ENCODE measurements at regions not wholly inside any gene's neighbourhood (a gene's known extent, or its start where the extent isn't known, plus 50 kb on each side); places are given as distances from the start of the nearest gene placed in this dataset.
"Not testable (repeated sequence)": the region's sequence is repeated elsewhere in the genome, so short reads cannot be mapped to it uniquely, and the experiment has no call there.

- H3K27ac Mint-ChIP-seq, result no peak overlapping the region
- DNase-seq (no peak), ATAC-seq (ENCODE audit: low read depth in 2 of 2) (no peak)
- peaks cover 0 to 5% (median 2%) of the 10 kb centered on the region in 7 donors for H3K9me3 Mint-ChIP-seq
- H3K36me3 Mint-ChIP-seq, result no peaks in the 10 kb centered on the region
- no peak overlapping the region for H3K4me3 Mint-ChIP-seq
- no peaks in the 10 kb centered on the region for H3K27me3 Mint-ChIP-seq
- H3K4me1 Mint-ChIP-seq, result no peaks in the 10 kb centered on the region
These were observed 377.1 kb downstream of the CDH19 start for GRCh38 chr18:66226782-66227181.

- DNase-seq; H3K4me3 Mint-ChIP-seq; H3K27ac Mint-ChIP-seq; ATAC-seq (ENCODE audit: low read depth in 2 of 2); H3K36me3 Mint-ChIP-seq; H3K9me3 Mint-ChIP-seq; H3K27me3 Mint-ChIP-seq; H3K4me1 Mint-ChIP-seq: not testable (repeated sequence)
These were observed 380.6 kb downstream of the CDH19 start for GRCh38 chr18:66223317-66223716.

DNA sequence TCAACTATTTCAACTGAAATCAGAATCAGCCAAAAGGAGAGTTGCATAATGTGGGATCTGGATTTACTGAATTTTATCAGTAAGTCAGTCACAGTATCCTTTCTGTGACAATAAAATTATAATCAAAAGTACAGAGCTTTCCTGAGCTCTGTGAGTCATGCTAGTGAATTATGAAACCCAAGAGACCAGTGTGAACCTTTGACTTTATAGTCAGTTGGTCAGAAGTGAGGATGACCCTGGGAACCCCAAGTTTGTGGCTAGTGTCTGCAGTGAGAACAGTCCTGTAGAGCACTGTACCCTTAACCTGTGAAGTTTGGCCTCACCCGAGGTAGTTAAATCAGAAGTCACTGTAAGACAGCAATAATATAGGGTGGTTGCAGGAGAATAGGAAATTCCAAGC lies 381.7 kb downstream of the CDH19 start:
- no peak for DNase-seq
- no peak overlapping the region for H3K4me3 Mint-ChIP-seq
- H3K4me1 Mint-ChIP-seq, result no peaks in the 10 kb centered on the region
- ATAC-seq (ENCODE audit: low read depth in 2 of 2), result no peak
- H3K27me3 Mint-ChIP-seq, result no peaks in the 10 kb centered on the region
- H3K36me3 Mint-ChIP-seq, result no peaks in the 10 kb centered on the region
- H3K9me3 Mint-ChIP-seq, result peaks cover 0 to 3% (median 0%) of the 10 kb centered on the region in 7 donors
- no peak overlapping the region for H3K27ac Mint-ChIP-seq

DNA sequence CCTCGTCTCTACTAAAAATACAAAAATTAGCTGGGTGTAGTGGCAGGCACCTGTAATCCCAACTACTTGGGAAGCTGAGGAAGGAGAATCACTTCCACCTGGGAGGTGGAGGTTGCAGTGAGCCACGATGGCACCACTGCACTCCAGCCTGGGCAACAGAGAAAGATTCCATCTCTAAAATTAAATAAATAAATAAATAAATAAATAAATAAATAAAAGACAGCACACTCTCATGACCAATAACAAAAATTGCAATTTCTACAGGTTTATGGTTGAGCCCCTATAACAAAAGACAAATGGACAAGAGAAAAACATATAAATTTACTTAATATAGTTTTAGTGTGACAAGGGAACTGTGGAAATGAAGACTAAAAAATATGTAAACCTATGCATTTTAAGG lies 384.1 kb downstream of the CDH19 start:
- peaks cover 0 to 3% (median 0%) of the 10 kb centered on the region in 7 donors for H3K9me3 Mint-ChIP-seq
- H3K36me3 Mint-ChIP-seq, result no peaks in the 10 kb centered on the region
- DNase-seq (no peak), ATAC-seq (ENCODE audit: low read depth in 2 of 2) (no peak)
- peak overlapping the region in 1 of 8 donors; percentile 9 for H3K4me3 Mint-ChIP-seq
- no peak overlapping the region for H3K27ac Mint-ChIP-seq
- no peaks in the 10 kb centered on the region for H3K4me1 Mint-ChIP-seq
- H3K27me3 Mint-ChIP-seq, result no peaks in the 10 kb centered on the region

GRCh38 chr18:66211749-66212148 lies 392.1 kb downstream of the CDH19 start:
- Mint-ChIP-seq H3K9me3 (no peaks in the 10 kb centered on the region), H3K4me1 (no peaks in the 10 kb centered on the region), H3K4me3 (no peak overlapping the region), H3K27ac (no peak overlapping the region), H3K27me3 (no peaks in the 10 kb centered on the region), H3K36me3 (no peaks in the 10 kb centered on the region)
- DNase-seq (no peak), ATAC-seq (ENCODE audit: low read depth in 2 of 2) (no peak)

DNA sequence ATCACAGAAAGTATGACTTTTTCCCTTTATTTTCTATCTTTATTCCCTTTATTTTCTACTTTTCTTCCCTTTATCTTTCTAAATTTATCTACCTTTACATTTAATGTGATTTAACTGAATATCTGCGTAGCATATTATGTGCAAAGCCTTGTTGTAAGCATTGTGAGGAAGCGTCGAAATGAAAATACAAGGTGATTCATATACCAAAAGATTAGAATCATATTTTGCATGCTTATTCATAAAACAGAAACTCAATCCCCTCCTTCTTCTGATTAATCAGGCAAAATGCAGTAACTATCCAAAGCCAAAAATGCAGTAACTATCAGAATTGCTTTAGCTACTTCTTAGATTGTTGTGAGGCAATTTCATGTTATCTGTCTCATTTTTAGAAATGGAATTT lies 393.0 kb downstream of the CDH19 start:
- no peaks in the 10 kb centered on the region for H3K4me1 Mint-ChIP-seq
- no peak overlapping the region for H3K4me3 Mint-ChIP-seq
- no peak overlapping the region for H3K27ac Mint-ChIP-seq
- no peak for ATAC-seq (ENCODE audit: low read depth in 2 of 2)
- no peak for DNase-seq
- H3K9me3 Mint-ChIP-seq, result no peaks in the 10 kb centered on the region
- no peaks in the 10 kb centered on the region for H3K27me3 Mint-ChIP-seq
- H3K36me3 Mint-ChIP-seq, result no peaks in the 10 kb centered on the region

DNA sequence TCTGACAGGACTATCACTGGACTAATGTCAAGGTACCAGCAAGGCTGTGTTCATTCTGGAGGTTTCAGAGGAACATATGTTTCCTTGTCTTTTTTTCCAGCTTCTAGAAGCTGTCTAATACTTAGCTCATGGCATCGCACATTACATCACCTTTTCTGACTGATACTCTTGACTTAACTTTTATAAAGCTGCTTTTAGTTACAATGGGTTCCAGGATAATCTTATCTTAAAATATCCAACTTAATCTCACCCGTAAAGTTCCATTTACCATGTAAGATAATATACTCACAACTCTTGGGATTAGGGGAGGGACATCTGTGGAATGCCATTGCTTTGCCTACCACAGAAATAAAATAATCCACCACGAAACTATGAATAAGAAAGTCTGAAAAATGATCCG lies 394.2 kb downstream of the CDH19 start:
- Mint-ChIP-seq H3K4me3 (no peak overlapping the region), H3K27ac (no peak overlapping the region), H3K27me3 (no peaks in the 10 kb centered on the region), H3K36me3 (no peaks in the 10 kb centered on the region), H3K9me3 (no peaks in the 10 kb centered on the region), H3K4me1 (no peaks in the 10 kb centered on the region)
- DNase-seq (no peak), ATAC-seq (ENCODE audit: low read depth in 2 of 2) (no peak)

GRCh38 chr18:66196805-66197204 lies 407.1 kb downstream of the CDH19 start:
- no peaks in the 10 kb centered on the region for H3K36me3 Mint-ChIP-seq

GRCh38 chr18:66193938-66194337 lies 410.0 kb downstream of the CDH19 start:
- Mint-ChIP-seq H3K4me1 (no peaks in the 10 kb centered on the region), H3K27me3 (no peaks in the 10 kb centered on the region), H3K36me3 (no peaks in the 10 kb centered on the region), H3K4me3 (no peak overlapping the region), H3K27ac (no peak overlapping the region), H3K9me3 (peaks cover 0 to 1% (median 0%) of the 10 kb centered on the region in 7 donors)
- no peak for ATAC-seq (ENCODE audit: low read depth in 2 of 2)
- DNase-seq, result no peak

More at GRCh38 chr18:66196805-66197204, 407.1 kb downstream of the CDH19 start:
- Mint-ChIP-seq H3K27me3 (no peaks in the 10 kb centered on the region), H3K4me1 (no peaks in the 10 kb centered on the region), H3K4me3 (no peak overlapping the region), H3K9me3 (peaks cover 0 to 1% (median 0%) of the 10 kb centered on the region in 7 donors), H3K27ac (no peak overlapping the region)
- DNase-seq (no peak), ATAC-seq (ENCODE audit: low read depth in 2 of 2) (no peak)

GRCh38 chr18:66193394-66193793 lies 410.5 kb downstream of the CDH19 start:
- H3K36me3 Mint-ChIP-seq, result no peaks in the 10 kb centered on the region
- DNase-seq (no peak), ATAC-seq (ENCODE audit: low read depth in 2 of 2) (no peak)
- no peak overlapping the region for H3K27ac Mint-ChIP-seq
- no peak overlapping the region for H3K4me3 Mint-ChIP-seq
- H3K9me3 Mint-ChIP-seq, result peaks cover 0 to 2% (median 0%) of the 10 kb centered on the region in 7 donors
- no peaks in the 10 kb centered on the region for H3K27me3 Mint-ChIP-seq
- H3K4me1 Mint-ChIP-seq, result no peaks in the 10 kb centered on the region

DNA sequence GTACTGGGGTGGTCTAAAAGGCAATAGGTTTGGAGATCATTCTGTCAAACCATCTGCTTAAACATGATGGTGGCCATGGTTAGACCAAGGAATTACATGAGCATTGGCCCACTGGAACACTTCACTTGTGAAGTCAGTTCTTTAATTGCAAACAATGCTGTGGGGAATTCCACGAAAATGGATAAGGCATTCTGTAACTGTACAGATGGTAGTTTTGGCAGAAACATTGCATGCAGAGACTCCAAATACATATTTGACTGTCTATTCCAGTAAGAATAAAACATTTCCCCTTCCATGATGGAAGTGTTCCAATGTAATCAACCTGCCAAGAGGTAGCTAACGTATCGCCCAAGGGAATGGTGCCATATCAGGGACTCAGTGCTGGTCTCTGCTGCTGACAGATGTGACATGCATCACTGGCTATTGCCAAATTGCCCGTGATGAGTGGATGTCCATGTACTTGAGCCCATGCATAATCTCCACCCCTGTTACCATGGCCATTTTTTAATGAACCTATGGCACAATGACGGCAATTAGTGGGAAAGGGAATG lies 417.9 kb downstream of the CDH7 start:
- Mint-ChIP-seq H3K4me1 (no peaks in the 10 kb centered on the region), H3K27me3 (no peaks in the 10 kb centered on the region), H3K4me3 (no peak overlapping the region), H3K9me3 (peaks cover 0 to 6% (median 4%) of the 10 kb centered on the region in 7 donors), H3K36me3 (no peaks in the 10 kb centered on the region), H3K27ac (no peak overlapping the region)
- DNase-seq, result no peak
- ATAC-seq (ENCODE audit: low read depth in 2 of 2), result no peak

DNA sequence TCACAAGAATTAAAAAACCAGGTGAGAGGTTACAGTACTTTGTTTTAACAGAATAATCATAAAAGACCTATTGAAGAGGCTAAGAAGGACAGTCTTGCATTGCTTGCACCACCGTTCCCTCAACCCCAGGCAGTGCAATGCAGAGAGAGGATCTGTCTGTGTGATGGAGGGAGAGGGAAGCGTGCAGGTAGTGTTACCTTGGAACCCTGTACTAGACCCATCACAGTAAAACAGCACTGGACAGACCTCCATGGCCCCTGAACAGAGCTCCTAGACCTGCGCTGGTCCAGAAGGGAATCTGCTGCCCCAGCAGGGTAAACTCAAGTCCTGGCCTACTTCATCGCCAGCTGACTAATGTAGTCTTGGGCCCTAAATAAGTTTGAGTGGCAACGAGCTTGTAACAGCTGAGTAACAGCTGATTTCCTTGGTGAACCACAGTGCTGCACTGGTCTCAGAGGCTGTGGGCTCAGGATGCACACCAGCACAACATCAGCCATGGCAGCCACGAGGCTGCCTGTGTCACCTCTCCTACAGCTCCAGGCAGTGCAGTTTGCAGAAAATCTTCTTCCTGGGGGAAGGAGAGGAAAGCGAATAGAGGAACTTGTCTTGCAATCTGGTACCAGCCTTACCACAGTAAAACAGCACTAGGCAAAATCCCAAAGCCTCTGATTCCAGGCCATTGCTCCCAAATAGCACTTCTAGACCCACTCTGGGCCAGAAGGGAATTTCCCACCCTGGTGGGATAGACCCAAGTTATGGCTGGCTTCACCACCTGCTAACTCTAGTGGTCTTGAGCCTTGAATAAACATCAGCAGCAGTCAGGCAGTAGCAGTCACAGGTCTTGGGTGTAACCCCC lies 417.2 kb downstream of the CDH7 start:
- Mint-ChIP-seq H3K4me3 (no peak overlapping the region), H3K9me3 (peaks cover 0 to 6% (median 4%) of the 10 kb centered on the region in 7 donors), H3K27me3 (no peaks in the 10 kb centered on the region), H3K36me3 (no peaks in the 10 kb centered on the region), H3K4me1 (no peaks in the 10 kb centered on the region), H3K27ac (no peak overlapping the region)
- DNase-seq (no peak), ATAC-seq (ENCODE audit: low read depth in 2 of 2) (no peak)

DNA sequence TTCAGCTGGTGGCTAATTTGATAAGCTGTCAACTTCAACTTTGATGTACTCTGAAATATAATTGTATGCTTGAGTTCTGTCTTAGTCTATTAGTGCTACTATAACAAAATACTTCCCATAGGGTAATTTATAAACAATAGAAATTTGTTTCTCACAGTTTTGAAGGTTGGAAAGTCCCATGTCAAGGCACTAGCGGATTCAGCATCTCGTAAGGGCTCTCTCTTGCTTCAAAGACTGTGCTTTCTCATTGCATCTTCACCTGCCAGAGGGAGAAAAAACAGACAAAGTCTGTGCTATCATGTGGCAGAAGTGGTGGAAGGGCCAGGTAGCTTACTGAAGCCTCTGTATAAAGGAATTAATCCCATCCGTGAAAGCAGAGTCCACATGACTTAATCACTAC lies 409.2 kb downstream of the CDH7 start:
- H3K4me1 Mint-ChIP-seq, result no peaks in the 10 kb centered on the region
- peaks cover 0 to 9% (median 4%) of the 10 kb centered on the region in 7 donors for H3K9me3 Mint-ChIP-seq
- no peaks in the 10 kb centered on the region for H3K27me3 Mint-ChIP-seq
- H3K4me3 Mint-ChIP-seq, result no peak overlapping the region
- DNase-seq (no peak), ATAC-seq (ENCODE audit: low read depth in 2 of 2) (no peak)
- H3K27ac Mint-ChIP-seq, result no peak overlapping the region
- no peaks in the 10 kb centered on the region for H3K36me3 Mint-ChIP-seq

- Mint-ChIP-seq H3K36me3 (no peaks in the 10 kb centered on the region), H3K27me3 (no peaks in the 10 kb centered on the region), H3K9me3 (peaks cover 0 to 9% (median 4%) of the 10 kb centered on the region in 7 donors), H3K4me3 (no peak overlapping the region), H3K4me1 (no peaks in the 10 kb centered on the region), H3K27ac (no peak overlapping the region)
- no peak for ATAC-seq (ENCODE audit: low read depth in 2 of 2)
- DNase-seq, result no peak
These were observed 408.6 kb downstream of the CDH7 start for GRCh38 chr18:66159451-66159850.

Data from naive B cell (primary cell).